Cardiac muscle cell (in vitro differentiated cells and primary cell): ENCODE measurements at regions not wholly inside any gene's neighbourhood (a gene's known extent, or its start where the extent isn't known, plus 50 kb on each side); places are given as distances from the start of the nearest gene placed in this dataset.

Experiments
- DNase-seq, 2 donors: peaks; one replicate each; pipeline versions ENCODE4 v3.0.0 to v3.0.0-alpha.2; 2010 to 2017; ENCODE audit warnings: low read depth in 1 of 2, low spot score in 1 of 2
- H3K27ac ChIP-seq: fragments of 200-600 bp; sonication (generic); 2 replicates; pipeline ENCODE4 v1.5.1; 2016
- H3K27me3 ChIP-seq: fragments of 200-600 bp; sonication (generic); 2 replicates; pipeline ENCODE4 v1.6.0; 2016; ENCODE audit warnings: control low read depth
- H3K36me3 ChIP-seq: fragments of 200-600 bp; sonication (generic); 2 replicates; pipeline ENCODE4 v1.5.1; 2016; ENCODE audit warnings: control low read depth
- H3K4me1 ChIP-seq: fragments of 200-600 bp; sonication (generic); 2 replicates; pipeline ENCODE4 v1.8.1; 2017; ENCODE audit warnings: low read depth, mild to moderate bottlenecking, mixed run types
- H3K4me3 ChIP-seq: fragments of 200-600 bp; sonication (generic); 2 replicates; pipeline ENCODE4 v1.5.1; 2016; ENCODE audit warnings: mild to moderate bottlenecking
- H3K9me3 ChIP-seq: fragments of 200-600 bp; sonication (generic); 2 replicates; pipeline ENCODE4 v1.5.1; 2017; ENCODE audit warnings: low read depth, mild to moderate bottlenecking, control low read depth
- TF ChIP-seq, protein P1 (sequence below): IDR thresholded peaks from 2 replicates; pipeline ENCODE4 v1.5.1; 2012; ENCODE audit warnings: low read depth, mild to moderate bottlenecking, low read length

DNA sequence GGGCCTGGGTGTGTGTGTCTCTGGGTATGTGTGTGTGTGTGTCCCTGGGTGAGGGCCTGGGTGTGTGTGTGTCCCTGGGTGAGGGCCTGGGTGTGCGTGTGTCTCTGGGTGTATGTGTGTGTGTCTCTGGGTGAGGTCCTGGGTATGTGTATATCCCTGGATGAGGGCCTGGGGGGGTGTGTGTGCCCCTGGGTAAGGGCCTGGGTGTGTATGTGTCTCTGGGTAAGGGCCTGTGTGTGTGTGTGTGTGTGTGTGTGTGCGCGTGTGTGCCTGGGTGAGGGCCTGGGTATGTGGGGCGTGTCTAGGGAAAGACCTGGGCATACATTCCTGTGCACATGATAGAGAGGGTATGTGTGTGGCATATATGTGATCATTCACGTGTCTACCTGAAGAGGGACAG lies 155.1 kb upstream of the ZC3H12A start:
- Histone ChIP-seq H3K4me3 (no peak overlapping the region), H3K36me3 (no peaks in the 10 kb centered on the region), H3K27ac (no peak overlapping the region), H3K27me3 (peaks cover 4% of the 10 kb centered on the region), H3K4me1 (no peaks in the 10 kb centered on the region), H3K9me3 (no peaks in the 10 kb centered on the region)
- TF ChIP-seq, protein P1, sequence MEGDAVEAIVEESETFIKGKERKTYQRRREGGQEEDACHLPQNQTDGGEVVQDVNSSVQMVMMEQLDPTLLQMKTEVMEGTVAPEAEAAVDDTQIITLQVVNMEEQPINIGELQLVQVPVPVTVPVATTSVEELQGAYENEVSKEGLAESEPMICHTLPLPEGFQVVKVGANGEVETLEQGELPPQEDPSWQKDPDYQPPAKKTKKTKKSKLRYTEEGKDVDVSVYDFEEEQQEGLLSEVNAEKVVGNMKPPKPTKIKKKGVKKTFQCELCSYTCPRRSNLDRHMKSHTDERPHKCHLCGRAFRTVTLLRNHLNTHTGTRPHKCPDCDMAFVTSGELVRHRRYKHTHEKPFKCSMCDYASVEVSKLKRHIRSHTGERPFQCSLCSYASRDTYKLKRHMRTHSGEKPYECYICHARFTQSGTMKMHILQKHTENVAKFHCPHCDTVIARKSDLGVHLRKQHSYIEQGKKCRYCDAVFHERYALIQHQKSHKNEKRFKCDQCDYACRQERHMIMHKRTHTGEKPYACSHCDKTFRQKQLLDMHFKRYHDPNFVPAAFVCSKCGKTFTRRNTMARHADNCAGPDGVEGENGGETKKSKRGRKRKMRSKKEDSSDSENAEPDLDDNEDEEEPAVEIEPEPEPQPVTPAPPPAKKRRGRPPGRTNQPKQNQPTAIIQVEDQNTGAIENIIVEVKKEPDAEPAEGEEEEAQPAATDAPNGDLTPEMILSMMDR = no peak
- no peak for DNase-seq

DNA sequence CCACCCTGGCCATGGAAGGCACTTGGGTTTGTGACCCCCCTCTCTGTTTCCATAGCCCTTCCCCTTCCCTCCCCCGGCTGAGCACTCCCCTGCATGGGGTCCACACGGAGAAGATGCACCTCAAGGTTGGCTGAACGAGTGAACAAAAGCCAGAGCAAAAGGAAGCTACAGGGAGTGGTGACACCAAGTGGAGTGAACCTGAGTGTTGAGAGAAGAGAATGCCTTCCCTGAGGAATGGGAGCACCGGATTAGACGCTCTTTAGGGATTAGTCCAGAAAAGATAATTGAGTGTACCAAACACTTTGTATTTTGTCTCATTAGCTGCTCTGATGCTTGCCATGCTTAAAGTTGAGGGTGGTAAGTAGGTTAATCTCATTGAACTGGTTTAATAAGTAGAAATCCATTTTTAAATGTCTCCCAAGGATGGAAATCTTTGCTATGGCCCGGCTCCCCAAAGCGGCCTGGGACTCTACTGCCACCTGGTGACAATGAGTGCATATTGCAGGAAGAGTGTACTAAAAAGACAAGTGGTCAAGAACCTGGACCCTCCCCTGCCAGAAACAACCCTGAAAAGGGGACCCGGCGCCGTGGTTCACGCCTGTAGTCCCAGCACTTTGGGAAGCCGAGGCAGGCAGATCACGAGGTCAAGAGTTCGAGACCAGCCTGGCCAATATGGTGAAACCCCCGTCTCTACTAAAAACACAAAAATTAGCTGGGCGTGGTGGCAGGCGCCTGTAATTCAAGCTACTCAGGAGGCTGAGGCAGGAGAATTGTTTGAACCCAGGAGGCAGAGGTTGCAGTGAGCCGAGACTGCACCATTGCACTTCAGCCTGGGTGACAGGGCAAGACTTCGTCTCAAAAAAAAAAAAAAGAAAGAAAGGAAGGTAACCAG lies 150.6 kb upstream of the ZC3H12A start:
- no peak overlapping the region for H3K27ac ChIP-seq
- H3K4me3 ChIP-seq = no peak overlapping the region
- no peaks in the 10 kb centered on the region for H3K27me3 ChIP-seq
- DNase-seq = peak in 1 of 2 donors; percentile 29
- no peaks in the 10 kb centered on the region for H3K4me1 ChIP-seq
- H3K9me3 ChIP-seq = no peaks in the 10 kb centered on the region
- H3K36me3 ChIP-seq = no peaks in the 10 kb centered on the region
- TF ChIP-seq, protein P1 = peak; percentile 62

DNA sequence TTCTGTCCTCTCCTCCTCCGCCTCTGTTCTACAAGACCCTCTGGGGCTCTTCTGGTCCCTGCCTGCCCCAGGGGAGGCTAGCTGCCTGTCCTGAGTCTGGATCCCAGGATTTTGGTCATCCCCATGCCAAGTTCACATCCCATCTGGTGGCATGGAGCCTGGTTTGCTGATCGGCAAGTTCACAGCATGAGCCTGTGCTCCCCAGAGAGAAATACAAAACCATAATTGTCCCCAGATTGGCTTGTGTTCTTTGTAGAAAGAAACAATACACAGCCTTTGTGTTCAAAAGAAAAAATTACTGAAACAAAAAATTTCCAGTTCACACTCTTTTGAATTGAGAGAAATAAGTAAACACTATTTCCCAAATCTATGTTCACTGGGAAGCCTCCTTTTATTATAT lies 149.4 kb upstream of the ZC3H12A start:
- Histone ChIP-seq H3K4me3 (no peak overlapping the region), H3K27me3 (no peaks in the 10 kb centered on the region), H3K9me3 (no peaks in the 10 kb centered on the region), H3K36me3 (no peaks in the 10 kb centered on the region), H3K27ac (no peak overlapping the region), H3K4me1 (no peaks in the 10 kb centered on the region)
- TF ChIP-seq, protein P1 = no peak
- DNase-seq = no peak

DNA sequence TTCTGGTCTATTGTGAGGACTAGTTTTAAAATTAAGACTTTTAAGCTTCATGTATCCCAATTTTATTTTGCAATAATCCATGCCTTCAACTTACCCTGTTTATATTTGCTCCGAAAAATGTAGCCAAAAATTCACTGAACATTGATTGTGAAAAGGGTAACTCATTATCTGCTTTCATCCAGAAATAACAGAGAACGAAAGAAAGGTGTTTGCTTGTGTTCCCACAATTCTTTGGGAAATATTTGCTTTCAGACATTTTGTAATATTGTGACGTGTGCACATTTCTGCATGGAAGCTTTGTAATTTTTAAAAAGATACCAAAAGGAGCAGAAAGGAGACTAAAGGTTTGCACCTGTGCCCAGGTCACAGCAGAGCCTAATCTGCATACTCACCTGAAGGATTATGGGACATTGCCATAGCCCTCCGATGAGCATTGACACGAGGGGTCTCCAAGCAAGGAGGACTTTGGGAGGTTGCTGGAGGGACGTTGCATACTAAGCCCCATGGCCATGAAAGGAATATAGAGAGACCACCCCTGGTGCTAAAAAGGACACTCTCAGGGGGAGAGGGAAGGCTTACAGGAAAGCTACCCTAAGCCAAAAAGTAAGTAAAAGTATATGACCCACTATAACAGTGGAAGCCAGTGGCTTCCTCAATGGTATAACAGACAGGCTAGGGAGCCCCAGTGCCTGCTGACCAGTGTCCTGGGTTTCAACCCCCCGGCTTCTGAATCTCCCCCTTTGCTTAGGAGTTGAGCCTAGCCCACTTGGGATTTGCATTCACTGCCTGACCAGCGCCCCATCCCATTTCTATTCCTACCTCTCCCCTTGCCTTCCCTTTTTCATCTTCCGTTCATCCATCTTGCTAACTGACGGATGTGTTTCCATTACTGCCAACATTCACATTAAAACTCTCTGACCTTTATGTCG lies 148.6 kb upstream of the ZC3H12A start:
- no peak for DNase-seq
- Histone ChIP-seq H3K27ac (no peak overlapping the region), H3K4me3 (no peak overlapping the region), H3K4me1 (no peaks in the 10 kb centered on the region), H3K36me3 (no peaks in the 10 kb centered on the region), H3K9me3 (no peaks in the 10 kb centered on the region), H3K27me3 (no peaks in the 10 kb centered on the region)
- TF ChIP-seq, protein P1 = no peak

DNA sequence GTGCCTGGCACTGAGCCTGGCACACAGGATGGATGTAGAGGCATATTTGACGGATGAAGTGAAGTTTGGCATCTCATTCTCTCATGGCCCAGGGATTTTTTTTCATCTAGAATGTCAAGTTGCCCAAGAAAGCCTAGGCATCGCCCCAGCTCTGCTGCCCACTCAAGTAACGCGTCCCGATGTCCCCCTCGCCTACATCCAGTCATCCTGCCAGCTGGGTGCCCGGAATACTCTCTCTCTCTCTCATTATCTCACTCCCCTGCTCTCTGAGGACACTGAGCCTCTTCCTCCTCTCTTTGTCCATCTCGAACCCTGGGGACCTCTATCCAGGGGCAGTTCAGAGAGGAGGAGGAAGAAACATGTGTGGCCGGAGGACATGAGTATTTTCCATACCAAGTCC lies 142.3 kb upstream of the ZC3H12A start:
- Histone ChIP-seq H3K9me3 (no peaks in the 10 kb centered on the region), H3K27ac (no peak overlapping the region), H3K4me1 (no peaks in the 10 kb centered on the region), H3K27me3 (no peaks in the 10 kb centered on the region), H3K36me3 (no peaks in the 10 kb centered on the region), H3K4me3 (no peak overlapping the region)
- TF ChIP-seq, protein P1 = no peak
- no peak for DNase-seq
